Fibroblast of lung (primary cell): ENCODE measurements at regions not wholly inside any gene's neighbourhood (a gene's known extent, or its start where the extent isn't known, plus 50 kb on each side); places are given as distances from the start of the nearest gene placed in this dataset.

Experiments
- CTCF ChIP-seq, 2 donors: IDR thresholded peaks in 1 of 2; conservative IDR thresholded peaks in 1 of 2; 1 replicate in 1 of 2; 2 replicates in 1 of 2; pipeline ENCODE4 v1.5.1; 2011 to 2012; ENCODE audit warnings: low read length in 2 of 2, control low read depth in 1 of 2, inconsistent platforms in 1 of 2, low read depth in 1 of 2, mild to moderate bottlenecking in 1 of 2
- EZH2 ChIP-seq: IDR thresholded peaks from 2 replicates; pipeline ENCODE4 v1.5.1; 2012; ENCODE audit warnings: low read length, control low read depth, mild to moderate bottlenecking; ENCODE audit errors: missing control alignments

DNA sequence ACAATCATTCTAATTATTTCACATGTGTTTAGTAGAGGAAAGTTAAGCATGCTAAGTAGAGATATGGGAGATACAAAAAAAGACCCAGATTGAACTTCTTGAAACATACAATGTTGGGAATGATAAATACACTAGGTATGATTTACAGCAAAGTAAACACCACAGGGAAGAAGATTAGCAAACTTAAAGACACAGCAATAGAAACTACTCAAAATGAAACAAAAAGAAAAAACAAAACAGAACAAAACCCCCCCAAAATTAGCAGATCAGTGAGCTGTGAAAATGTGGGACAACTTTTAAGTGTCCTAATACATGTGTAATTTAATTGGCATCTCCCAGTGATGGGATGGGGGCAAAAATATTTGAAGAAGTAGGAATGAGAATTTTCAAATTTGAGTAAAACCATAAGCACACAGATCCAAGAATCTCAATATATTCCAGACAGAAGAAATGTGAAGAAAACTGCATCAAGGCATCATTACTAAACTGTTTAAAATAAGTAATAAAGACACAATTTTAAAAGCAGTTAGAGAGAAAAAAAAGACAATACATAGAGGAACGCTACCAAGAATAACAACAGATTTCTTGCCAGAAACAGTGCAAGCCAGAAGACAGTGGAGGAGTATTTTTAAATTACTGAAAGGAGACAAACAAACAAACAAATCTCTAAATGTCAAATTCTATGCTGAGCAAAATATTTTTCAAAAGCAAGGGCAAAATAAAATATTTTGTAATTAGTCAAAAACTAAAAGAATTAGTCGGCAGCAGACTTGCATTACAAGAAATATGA is 473.7 kb downstream of the QKI start:
- TF ChIP-seq CTCF (conservative IDR thresholded peaks at IDR 0.05 in 1 of 2, IDR thresholded peaks at IDR 0.05 in 1 of 2; ENCODE audit: low read depth in 1 of 2, low read length in 2 of 2) (no peak), EZH2 (no peak)
